Endodermal cell (in vitro differentiated cells): ENCODE measurements at regions not wholly inside any gene's neighbourhood (a gene's known extent, or its start where the extent isn't known, plus 50 kb on each side); places are given as distances from the start of the nearest gene placed in this dataset.

Experiments used
- DNase-seq: peaks from one replicate; pipeline ENCODE4 v3.0.0-alpha.2; 2017
- H3K27ac ChIP-seq: 2 replicates; pipeline ENCODE4 v1.5.1; 2013; ENCODE audit warnings: mild to moderate bottlenecking, low read depth, low read length, moderate library complexity
- H3K27me3 ChIP-seq: 2 replicates; pipeline ENCODE4 v1.6.1; 2013; ENCODE audit warnings: mild to moderate bottlenecking, low read length, moderate library complexity; ENCODE audit not compliant: insufficient read depth, control insufficient read depth, poor library complexity, severe bottlenecking
- H3K36me3 ChIP-seq: 2 replicates; pipeline ENCODE4 v1.7.0; 2013; ENCODE audit warnings: mild to moderate bottlenecking, low read length, moderate library complexity; ENCODE audit not compliant: control insufficient read depth, insufficient read depth
- H3K4me1 ChIP-seq: one replicate; pipeline ENCODE4 v1.7.0; 2013; ENCODE audit warnings: low read length; ENCODE audit not compliant: control insufficient read depth, insufficient read depth
- H3K4me3 ChIP-seq: 2 replicates; pipeline ENCODE4 v1.5.1; 2013; ENCODE audit warnings: mild to moderate bottlenecking, low read length, moderate library complexity
- H3K9ac ChIP-seq: 2 replicates; pipeline ENCODE4 v1.6.1; 2013; ENCODE audit warnings: mild to moderate bottlenecking, low read length, moderate library complexity; ENCODE audit not compliant: poor library complexity, severe bottlenecking; ENCODE audit errors: extremely low read depth
- H3K9me3 ChIP-seq: 2 replicates; pipeline ENCODE4 v1.6.1; 2013; ENCODE audit warnings: mild to moderate bottlenecking, low read length, moderate library complexity; ENCODE audit not compliant: control insufficient read depth
- H3K27ac Mint-ChIP-seq: 2 replicates; pipeline ENCODE4 v1.8.0; 2020; ENCODE audit warnings: mixed read lengths
- H3K27me3 Mint-ChIP-seq: 2 replicates; pipeline ENCODE4 v1.8.0; 2021; ENCODE audit warnings: mild to moderate bottlenecking, mixed read lengths; ENCODE audit not compliant: insufficient read depth
- H3K36me3 Mint-ChIP-seq: 2 replicates; pipeline ENCODE4 v1.8.0; 2020; ENCODE audit warnings: low read depth, mixed read lengths
- H3K4me1 Mint-ChIP-seq: 2 replicates; pipeline ENCODE4 v1.8.0; 2020; ENCODE audit warnings: mixed read lengths
- H3K4me3 Mint-ChIP-seq: 2 replicates; pipeline ENCODE4 v1.8.0; 2020; ENCODE audit warnings: mild to moderate bottlenecking, moderate library complexity, mixed read lengths
- H3K9me3 Mint-ChIP-seq: 2 replicates; pipeline ENCODE4 v1.8.0; 2020; ENCODE audit warnings: mild to moderate bottlenecking, mixed read lengths
- CTCF ChIP-seq: fragments of 200-600 bp; sonication (generic); conservative IDR thresholded peaks from 2 replicates; pipeline ENCODE4 v1.5.0; 2021; ENCODE audit warnings: antibody characterized with exemption, mild to moderate bottlenecking
- WGBS, 2 experiments: methylation state at CpG; one replicate each; pipeline versions ENCODE4 v1.1.5 to v1.1.7; 2013; ENCODE audit warnings: missing lambda C conversion rate in 2 of 2, mixed read lengths in 1 of 2; ENCODE audit not compliant: insufficient coverage in 1 of 2, insufficient read length in 1 of 2; 5-methylcytosine and 5-hydroxymethylcytosine counted together

- H3K36me3 Mint-ChIP-seq: no peaks in the 10 kb centered on the region
- Histone ChIP-seq H3K27me3 (no peaks in the 10 kb centered on the region), H3K36me3 (no peaks in the 10 kb centered on the region), H3K9ac (no peak overlapping the region), H3K4me3 (no peak overlapping the region), H3K4me1 (no peaks in the 10 kb centered on the region), H3K27ac (no peak overlapping the region), H3K9me3 (no peaks in the 10 kb centered on the region)
- no peak overlapping the region for H3K27ac Mint-ChIP-seq
- no peak for TF ChIP-seq CTCF
- H3K4me1 Mint-ChIP-seq: no peaks in the 10 kb centered on the region
- no peaks in the 10 kb centered on the region for H3K9me3 Mint-ChIP-seq
- 82% methylated on average over 1 of the region's 1 CpG; no CpG with 5 or more reads in 1 of the 2 experiments for WGBS, 2 experiments
- H3K4me3 Mint-ChIP-seq: no peak overlapping the region
- no peak for DNase-seq
- no peaks in the 10 kb centered on the region for H3K27me3 Mint-ChIP-seq
These were observed 433.5 kb upstream of the HSFY2 start for GRCh38 chrY:19207048-19207447.

- no peak overlapping the region for H3K27ac Mint-ChIP-seq
- Histone ChIP-seq H3K27me3 (no peaks in the 10 kb centered on the region), H3K9ac (no peak overlapping the region), H3K4me1 (no peaks in the 10 kb centered on the region), H3K36me3 (no peaks in the 10 kb centered on the region), H3K9me3 (no peaks in the 10 kb centered on the region), H3K27ac (no peak overlapping the region), H3K4me3 (no peak overlapping the region)
- no peaks in the 10 kb centered on the region for H3K27me3 Mint-ChIP-seq
- no peaks in the 10 kb centered on the region for H3K4me1 Mint-ChIP-seq
- TF ChIP-seq CTCF: no peak
- no peak overlapping the region for H3K4me3 Mint-ChIP-seq
- 91% methylated on average over 2 of the region's 3 CpGs; no CpG with 5 or more reads in 1 of the 2 experiments for WGBS, 2 experiments
- no peaks in the 10 kb centered on the region for H3K36me3 Mint-ChIP-seq
- no peaks in the 10 kb centered on the region for H3K9me3 Mint-ChIP-seq
- DNase-seq: no peak
These were observed 407.3 kb upstream of the HSFY2 start for GRCh38 chrY:19180824-19181223.

GRCh38 chrY:19168202-19168565 lies 394.6 kb upstream of the HSFY2 start:
- Histone ChIP-seq H3K4me3 (no peak overlapping the region), H3K9me3 (no peaks in the 10 kb centered on the region), H3K9ac (no peak overlapping the region), H3K4me1 (no peaks in the 10 kb centered on the region), H3K36me3 (no peaks in the 10 kb centered on the region), H3K27me3 (no peaks in the 10 kb centered on the region), H3K27ac (no peak overlapping the region)
- no peaks in the 10 kb centered on the region for H3K27me3 Mint-ChIP-seq
- WGBS, 2 experiments: 94% methylated on average over 5 of the region's 5 CpGs; no CpG with 5 or more reads in 1 of the 2 experiments
- no peak for DNase-seq
- no peak overlapping the region for H3K27ac Mint-ChIP-seq
- H3K36me3 Mint-ChIP-seq: no peaks in the 10 kb centered on the region
- H3K4me1 Mint-ChIP-seq: no peaks in the 10 kb centered on the region
- H3K9me3 Mint-ChIP-seq: no peaks in the 10 kb centered on the region
- H3K4me3 Mint-ChIP-seq: no peak overlapping the region
- TF ChIP-seq CTCF: no peak
